ENCODE measurements at regions not wholly inside any gene's neighbourhood (a gene's known extent, or its start where the extent isn't known, plus 50 kb on each side); places are given as distances from the start of the nearest gene placed in this dataset.

GRCh38 chr5:125555591-125555990 lies 809.2 kb upstream of the ZNF608 start:
- no peak for TF ChIP-seq POLR2A (IDR thresholded peaks at IDR 0.05; ENCODE audit: low read length)
- TF ChIP-seq GATA1 (IDR thresholded peaks at IDR 0.05; ENCODE audit: low read depth, low read length): no peak

Data from erythroblast (primary cell).